Keratinocyte (primary cell): ENCODE measurements at regions not wholly inside any gene's neighbourhood (a gene's known extent, or its start where the extent isn't known, plus 50 kb on each side); places are given as distances from the start of the nearest gene placed in this dataset.
A peak's percentile ranks its signal among the peaks of the same experiment; 100 is the strongest.

Experiments
- DNase-seq: peaks from one replicate; pipeline ENCODE4 v3.0.0-alpha.2; 2011; ENCODE audit warnings: low read depth, missing footprints, low spot score
- FAIRE-seq: peaks from 2 replicates; lab custom pipeline; 2011; peaks lifted over from hg19 to GRCh38; lab: Jason Lieb, UNC
- H2AFZ ChIP-seq: 2 replicates; pipeline ENCODE4 v1.6.0; 2012; ENCODE audit warnings: low read length, control low read depth, inconsistent platforms; ENCODE audit not compliant: control insufficient read depth
- H3K27ac ChIP-seq: 2 replicates; pipeline ENCODE4 v1.5.1; 2011; ENCODE audit warnings: low read length; ENCODE audit not compliant: control insufficient read depth, insufficient read depth
- H3K27me3 ChIP-seq: 3 replicates; pipeline ENCODE4 v1.6.0; 2011; ENCODE audit warnings: low read length; ENCODE audit not compliant: control insufficient read depth, insufficient read depth; ENCODE audit errors: extremely low read depth
- H3K36me3 ChIP-seq, 2 experiments: 2 replicates in 1 of 2; 3 replicates in 1 of 2; pipeline ENCODE4 v1.5.1; 2011; ENCODE audit warnings: low read length in 2 of 2, mild to moderate bottlenecking in 1 of 2; ENCODE audit not compliant: control insufficient read depth in 2 of 2, insufficient read depth in 2 of 2; ENCODE audit errors: extremely low read depth in 1 of 2
- H3K4me1 ChIP-seq: 3 replicates; pipeline ENCODE4 v1.5.1; 2011; ENCODE audit warnings: low read length; ENCODE audit not compliant: control insufficient read depth, insufficient read depth; ENCODE audit errors: extremely low read depth
- H3K4me2 ChIP-seq: 3 replicates; pipeline ENCODE4 v1.6.0; 2011; ENCODE audit warnings: low read depth, low read length; ENCODE audit not compliant: control insufficient read depth, insufficient read depth; ENCODE audit errors: extremely low read depth
- H3K4me3 ChIP-seq, 3 experiments: fragments of 200-600 bp in 1 of 3; sonication (generic) in 1 of 3; 2 replicates in 2 of 3; 3 replicates in 1 of 3; pipeline ENCODE4 v1.5.1; 2011 to 2016; ENCODE audit warnings: low read length in 3 of 3, mild to moderate bottlenecking in 3 of 3, control low read depth in 2 of 3, inconsistent platforms in 1 of 3, low read depth in 1 of 3, mixed read lengths in 1 of 3, mixed run types in 1 of 3, moderate library complexity in 1 of 3; ENCODE audit not compliant: control insufficient read depth in 2 of 3, insufficient read depth in 2 of 3; ENCODE audit errors: extremely low read depth in 1 of 3
- H3K79me2 ChIP-seq: 2 replicates; pipeline ENCODE4 v1.6.0; 2012; ENCODE audit warnings: low read length; ENCODE audit not compliant: control insufficient read depth, insufficient read depth
- H3K9ac ChIP-seq: 3 replicates; pipeline ENCODE4 v1.6.0; 2011; ENCODE audit warnings: low read length; ENCODE audit not compliant: control insufficient read depth, insufficient read depth; ENCODE audit errors: extremely low read depth
- H3K9me1 ChIP-seq: 3 replicates; pipeline ENCODE4 v1.6.0; 2011; ENCODE audit warnings: low read length; ENCODE audit not compliant: control insufficient read depth, insufficient read depth; ENCODE audit errors: extremely low read depth
- H3K9me3 ChIP-seq: 2 replicates; pipeline ENCODE4 v1.5.1; 2012; ENCODE audit warnings: low read depth, low read length; ENCODE audit not compliant: control insufficient read depth
- H4K20me1 ChIP-seq: 3 replicates; pipeline ENCODE4 v1.6.0; 2011; ENCODE audit warnings: low read length; ENCODE audit not compliant: control insufficient read depth, insufficient read depth; ENCODE audit errors: extremely low read depth
- CTCF ChIP-seq, 3 experiments: IDR thresholded peaks in 1 of 3; conservative IDR thresholded peaks in 1 of 3; optimal IDR thresholded peaks in 1 of 3; 2 replicates in 2 of 3; 3 replicates in 1 of 3; pipeline versions ENCODE3 to v1.5.1; 2011; ENCODE audit warnings: low read length in 3 of 3, mild to moderate bottlenecking in 3 of 3, moderate library complexity in 2 of 3, control low read depth in 1 of 3, inconsistent platforms in 1 of 3; ENCODE audit not compliant: insufficient read depth in 2 of 3; ENCODE audit errors: extremely low read depth in 1 of 3
- EZH2 ChIP-seq: IDR thresholded peaks from one replicate; pipeline ENCODE4 v1.6.1; 2012; ENCODE audit warnings: inconsistent platforms, mild to moderate bottlenecking, low read length, moderate library complexity
- dilution Hi-C: fragments of 300-500 bp; cut with MboI; formaldehyde crosslinking; loops from one replicate; pipeline ENCODE4 v1.7.0; 2020; ENCODE audit warnings: low sequenced_read_pairs; ENCODE audit not compliant: extremely low pct_ligation_motif_present

GRCh38 chr12:46073321-46073720, 82.9 kb upstream of the SCAF11 start:
- H3K36me3 ChIP-seq, result no peaks in the 10 kb centered on the region
- DNase-seq, result no peak
- peaks cover 2% of the 10 kb centered on the region for H3K9me3 ChIP-seq
- H3K27me3 ChIP-seq, result no peaks in the 10 kb centered on the region
- no peaks in the 10 kb centered on the region for H3K79me2 ChIP-seq
- no peak overlapping the region for H2AFZ ChIP-seq
- H3K9me1 ChIP-seq, result no peaks in the 10 kb centered on the region
- TF ChIP-seq CTCF (optimal IDR thresholded peaks at IDR 0.05 in 1 of 3, IDR thresholded peaks at IDR 0.05 in 1 of 3, conservative IDR thresholded peaks at IDR 0.05 in 1 of 3; ENCODE audit: extremely low read depth in 1 of 3, insufficient read depth in 2 of 3, low read length in 3 of 3), result no peak
- no peak for TF ChIP-seq EZH2
- dilution Hi-C loops, result no loop called here
- FAIRE-seq, result no peak
- H3K27ac ChIP-seq, result no peak overlapping the region
- H3K4me3 ChIP-seq, result no peak overlapping the region
- H3K9ac ChIP-seq, result no peak overlapping the region
- peaks cover 11% of the 10 kb centered on the region for H3K4me1 ChIP-seq
- H3K4me2 ChIP-seq, result no peak overlapping the region
- no peaks in the 10 kb centered on the region for H4K20me1 ChIP-seq

GRCh38 chr12:46071769-46072624, 81.6 kb upstream of the SCAF11 start:
- H3K27me3 ChIP-seq, result no peaks in the 10 kb centered on the region
- peak overlapping the region; percentile 59 for H2AFZ ChIP-seq
- dilution Hi-C loops, result no loop called here
- peak; percentile 88 to 99 (median 99) for TF ChIP-seq CTCF (optimal IDR thresholded peaks at IDR 0.05 in 1 of 3, IDR thresholded peaks at IDR 0.05 in 1 of 3, conservative IDR thresholded peaks at IDR 0.05 in 1 of 3; ENCODE audit: extremely low read depth in 1 of 3, insufficient read depth in 2 of 3, low read length in 3 of 3)
- TF ChIP-seq EZH2, result no peak
- FAIRE-seq (peak; percentile 81), DNase-seq (no peak)
- H3K4me1 ChIP-seq, result peaks cover 11% of the 10 kb centered on the region
- no peak overlapping the region for H3K27ac ChIP-seq
- H3K9me3 ChIP-seq, result no peaks in the 10 kb centered on the region
- H3K9me1 ChIP-seq, result no peaks in the 10 kb centered on the region
- H4K20me1 ChIP-seq, result no peaks in the 10 kb centered on the region
- no peaks in the 10 kb centered on the region for H3K36me3 ChIP-seq
- H3K4me3 ChIP-seq, result no peak overlapping the region
- H3K79me2 ChIP-seq, result no peaks in the 10 kb centered on the region
- H3K9ac ChIP-seq, result no peak overlapping the region
- H3K4me2 ChIP-seq, result peak overlapping the region; percentile 42
